Activated CD8-positive, alpha-beta T cell treated with anti-CD3 and anti-CD28 coated beads for 36 hours (primary cell): ENCODE measurements at regions not wholly inside any gene's neighbourhood (a gene's known extent, or its start where the extent isn't known, plus 50 kb on each side); places are given as distances from the start of the nearest gene placed in this dataset.

ENCODE experiments used
- ATAC-seq: fragments of 200-7000 bp; cut with Tn5 transposase; one replicate; pipeline ENCODE4 v1.10.0; 2021; ENCODE audit warnings: mild to moderate bottlenecking, moderate library complexity
- CTCF ChIA-PET: fragments of 350-600 bp; sonication (Branson Sonifier 250); formaldehyde crosslinking; loops from one replicate; lab custom pipeline; 2021; ENCODE audit warnings: antibody characterized with exemption; lab: Charles Lee
- POLR2A ChIA-PET: fragments of 350-600 bp; sonication (Branson Sonifier 250); formaldehyde crosslinking; loops from one replicate; lab custom pipeline; 2021; ENCODE audit warnings: antibody characterized with exemption; lab: Charles Lee
- DNase-seq: peaks from one replicate; pipeline ENCODE4 v3.0.0-alpha.2; 2020
- H3K27ac Mint-ChIP-seq: one replicate; pipeline ENCODE4 v1.8.0; 2021; ENCODE audit warnings: mild to moderate bottlenecking, mixed read lengths
- H3K27me3 Mint-ChIP-seq: one replicate; pipeline ENCODE4 v1.8.0; 2021; ENCODE audit warnings: mixed read lengths
- H3K36me3 Mint-ChIP-seq: one replicate; pipeline ENCODE4 v1.8.0; 2021; ENCODE audit warnings: low read depth, mixed read lengths
- H3K4me1 Mint-ChIP-seq: one replicate; pipeline ENCODE4 v1.8.0; 2021; ENCODE audit warnings: low read depth, mixed read lengths
- H3K4me3 Mint-ChIP-seq: one replicate; pipeline ENCODE4 v1.8.0; 2021; ENCODE audit warnings: mild to moderate bottlenecking, moderate library complexity, mixed read lengths
- H3K9me3 Mint-ChIP-seq: one replicate; pipeline ENCODE4 v1.8.0; 2021; ENCODE audit warnings: mixed read lengths
- CTCF ChIP-seq: fragments of 200-600 bp; IDR thresholded peaks from one replicate; pipeline ENCODE4 v1.8.0; 2022; ENCODE audit warnings: antibody characterized with exemption, mild to moderate bottlenecking
- intact Hi-C: fragments of 100-400 bp; cut with micrococcal nuclease; formaldehyde crosslinking; loops from one replicate; pipeline ENCODE4 v1.10.0; 2022

GRCh38 chr4:56106180-56107147, 157.7 kb downstream of the CEP135 start:
- ChIA-PET CTCF (interaction anchor here (0.6 kb wide), 1 partner anchor 17 kb away, joined by 3 read pairs; no protein-coding TSS in a partner anchor), POLR2A (interaction anchor here (1.1 kb wide), 1 partner anchor 153 kb away, joined by 4 read pairs; no protein-coding TSS in a partner anchor)

DNA sequence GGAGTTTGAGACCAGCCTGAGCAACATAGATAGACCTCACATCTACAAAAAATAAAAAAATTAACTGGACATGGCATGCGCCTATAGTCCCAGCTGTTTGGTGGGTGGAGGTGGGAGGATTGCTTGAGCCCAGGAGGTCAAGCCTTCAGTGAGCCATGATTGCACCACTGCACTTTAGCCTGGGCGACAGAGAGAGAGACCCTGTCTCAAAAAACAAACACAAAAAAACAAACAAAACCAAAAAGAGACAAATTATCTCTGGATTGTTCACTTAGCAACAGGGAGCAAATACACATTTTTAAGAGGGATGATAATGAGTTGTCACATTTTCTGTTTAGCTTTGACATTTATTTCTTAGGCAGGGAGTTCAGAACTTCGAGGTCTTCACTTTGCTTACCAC, 155.4 kb downstream of the CEP135 start:
- ChIA-PET POLR2A (no interaction called here), CTCF (no interaction called here)
- no peak for ATAC-seq
- H3K36me3 Mint-ChIP-seq, result no peaks in the 10 kb centered on the region
- no peak overlapping the region for H3K4me3 Mint-ChIP-seq
- no peak for TF ChIP-seq CTCF
- H3K4me1 Mint-ChIP-seq, result no peaks in the 10 kb centered on the region
- intact Hi-C loops, result no loop called here
- no peaks in the 10 kb centered on the region for H3K9me3 Mint-ChIP-seq
- no peaks in the 10 kb centered on the region for H3K27me3 Mint-ChIP-seq
- no peak for DNase-seq
- no peak overlapping the region for H3K27ac Mint-ChIP-seq

More at GRCh38 chr4:56106180-56107147, 157.7 kb downstream of the CEP135 start:
- Mint-ChIP-seq H3K9me3 (no peaks in the 10 kb centered on the region), H3K27me3 (no peaks in the 10 kb centered on the region), H3K4me3 (no peak overlapping the region), H3K36me3 (no peaks in the 10 kb centered on the region), H3K27ac (no peak overlapping the region), H3K4me1 (peaks cover 7% of the 10 kb centered on the region)
- DNase-seq, result no peak
- ATAC-seq, result no peak
- TF ChIP-seq CTCF, result no peak
- intact Hi-C loops, result no loop called here

DNA sequence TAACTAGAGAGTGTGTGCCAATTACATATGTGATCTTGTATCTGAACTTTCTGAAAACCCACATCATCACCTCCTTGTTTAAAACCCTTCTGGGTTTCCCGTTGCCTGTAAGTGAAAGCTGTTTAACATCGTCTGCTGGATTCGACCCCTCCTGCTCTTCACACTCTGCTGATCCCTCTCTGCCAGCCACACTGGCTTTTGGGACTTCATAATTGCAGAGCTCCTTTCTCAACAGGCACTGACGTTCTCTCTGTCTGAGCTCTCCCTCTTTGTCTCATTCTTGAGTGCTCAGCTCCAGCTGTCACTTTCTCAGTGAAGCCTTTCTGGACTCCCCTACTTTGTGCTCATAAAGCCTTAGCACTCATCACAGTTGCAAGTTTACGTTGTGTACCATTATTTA, 153.9 kb downstream of the CEP135 start:
- no peak overlapping the region for H3K4me3 Mint-ChIP-seq
- ChIA-PET CTCF (no interaction called here), POLR2A (no interaction called here)
- H3K27ac Mint-ChIP-seq, result no peak overlapping the region
- no peaks in the 10 kb centered on the region for H3K27me3 Mint-ChIP-seq
- no peak for TF ChIP-seq CTCF
- H3K36me3 Mint-ChIP-seq, result no peaks in the 10 kb centered on the region
- ATAC-seq (no peak), DNase-seq (no peak)
- intact Hi-C loops, result no loop called here
- H3K4me1 Mint-ChIP-seq, result no peaks in the 10 kb centered on the region
- H3K9me3 Mint-ChIP-seq, result no peaks in the 10 kb centered on the region

DNA sequence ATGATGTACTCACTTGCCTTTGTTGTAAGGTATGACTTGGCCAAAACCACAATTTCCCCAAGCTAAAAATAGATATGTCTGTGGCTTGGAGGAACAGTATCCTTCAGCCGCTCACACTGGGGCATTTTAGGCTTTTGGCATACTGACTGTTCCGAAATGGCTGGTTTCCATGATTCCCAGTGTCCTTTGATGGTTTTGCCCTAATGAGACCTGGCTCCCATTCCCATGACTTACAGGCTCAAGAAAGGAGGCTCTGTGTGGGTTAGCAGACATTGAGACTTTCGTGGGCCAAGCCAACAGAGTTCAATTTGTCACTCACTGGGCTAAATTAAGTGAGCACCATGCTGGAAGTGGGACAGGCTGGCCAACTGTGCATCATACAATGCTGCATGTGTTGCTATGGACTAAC, 150.6 kb downstream of the CEP135 start:
- Mint-ChIP-seq H3K27ac (no peak overlapping the region), H3K4me3 (no peak overlapping the region), H3K36me3 (no peaks in the 10 kb centered on the region), H3K4me1 (no peaks in the 10 kb centered on the region), H3K27me3 (no peaks in the 10 kb centered on the region), H3K9me3 (no peaks in the 10 kb centered on the region)
- no peak for ATAC-seq
- TF ChIP-seq CTCF, result no peak
- ChIA-PET POLR2A (no interaction called here), CTCF (no interaction called here)
- intact Hi-C loops, result no loop called here
- no peak for DNase-seq

- intact Hi-C loops, result no loop called here
- Mint-ChIP-seq H3K4me1 (no peaks in the 10 kb centered on the region), H3K36me3 (no peaks in the 10 kb centered on the region), H3K9me3 (no peaks in the 10 kb centered on the region), H3K27me3 (no peaks in the 10 kb centered on the region), H3K4me3 (no peak overlapping the region), H3K27ac (no peak overlapping the region)
- ChIA-PET CTCF (no interaction called here), POLR2A (no interaction called here)
- DNase-seq (no peak), ATAC-seq (no peak)
- TF ChIP-seq CTCF, result no peak
Observed at GRCh38 chr4:56093576-56093975, 144.8 kb downstream of the CEP135 start.
